GM13976 (cell line): ENCODE measurements at regions not wholly inside any gene's neighbourhood (a gene's known extent, or its start where the extent isn't known, plus 50 kb on each side); places are given as distances from the start of the nearest gene placed in this dataset.

Source experiments
- DNase-seq: peaks from one replicate; pipeline ENCODE4 v3.0.0; 2012; ENCODE audit warnings: low spot score
- CTCF ChIP-seq: IDR thresholded peaks from 2 replicates; pipeline ENCODE4 v1.5.1; 2012; ENCODE audit warnings: borderline replicate concordance, mild to moderate bottlenecking; ENCODE audit not compliant: insufficient read depth; ENCODE audit errors: extremely low read depth, missing control alignments, control extremely low read depth
- in situ Hi-C: fragments of 300-500 bp; cut with MboI; formaldehyde crosslinking; loops from one replicate; pipeline ENCODE4 v1.12.0; 2022; ENCODE audit warnings: low sequenced_read_pairs, mixed read lengths, inconsistent platforms; ENCODE audit not compliant: unreplicated experiment

- in situ Hi-C loops = no loop called here
- no peak for DNase-seq
- TF ChIP-seq CTCF = no peak
Measured at GRCh38 chr6:144340541-144341371, 55.6 kb downstream of the UTRN start.

- in situ Hi-C loops = no loop called here
- TF ChIP-seq CTCF = no peak
- DNase-seq = no peak
Measured at GRCh38 chr6:144341831-144342527, 56.8 kb downstream of the UTRN start.

GRCh38 chr6:144343701-144344428, 58.7 kb downstream of the UTRN start:
- in situ Hi-C loops = no loop called here

GRCh38 chr6:144344646-144345045, 59.5 kb downstream of the UTRN start:
- TF ChIP-seq CTCF = no peak
- no peak for DNase-seq
- in situ Hi-C loops = no loop called here

More at GRCh38 chr6:144343701-144344428, 58.7 kb downstream of the UTRN start:
- peak; percentile 57 for DNase-seq
- no peak for TF ChIP-seq CTCF

- DNase-seq = no peak
- in situ Hi-C loops = no loop called here
- TF ChIP-seq CTCF = no peak
Measured at GRCh38 chr6:144345451-144345850, 60.3 kb downstream of the UTRN start.

GRCh38 chr6:144346719-144347447, 61.7 kb downstream of the UTRN start:
- DNase-seq = no peak
- in situ Hi-C loops = no loop called here
- TF ChIP-seq CTCF = no peak
